ENCODE measurements at regions not wholly inside any gene's neighbourhood (a gene's known extent, or its start where the extent isn't known, plus 50 kb on each side); places are given as distances from the start of the nearest gene placed in this dataset.

GRCh38 chr12:114848666-114849065 lies 164.7 kb upstream of the TBX3 start:
- Histone ChIP-seq H3K9me3 (ENCODE audit: control insufficient read depth in 4 of 4, low read length in 3 of 4) (no peaks in the 10 kb centered on the region), H3K36me3 (ENCODE audit: control insufficient read depth in 4 of 4, insufficient read depth in 3 of 4, low read depth in 1 of 4, low read length in 3 of 4) (no peaks in the 10 kb centered on the region), H3K27ac (ENCODE audit: low read depth in 1 of 2, low read length in 2 of 2) (no peak overlapping the region), H3K9ac (ENCODE audit: low read depth in 1 of 2, low read length in 2 of 2) (no peak overlapping the region), H3K4me1 (ENCODE audit: control insufficient read depth in 4 of 4, insufficient read depth in 4 of 4, low read length in 3 of 4) (no peaks in the 10 kb centered on the region), H3K4me3 (ENCODE audit: low read depth in 1 of 3, low read length in 3 of 3) (no peak overlapping the region), H3K27me3 (ENCODE audit: control insufficient read depth in 4 of 4, insufficient read depth in 4 of 4, low read length in 3 of 4) (no peaks in the 10 kb centered on the region)
- DNase-seq (ENCODE audit: low spot score): no peak
- TF ChIP-seq EGR1 (IDR thresholded peaks at IDR 0.05; ENCODE audit: low read depth in 2 of 2): no peak
- no peak for TF ChIP-seq SP1 (IDR thresholded peaks at IDR 0.05)
- TF ChIP-seq TAF1 (conservative IDR thresholded peaks at IDR 0.05): no peak
- TF ChIP-seq HNF4G (IDR thresholded peaks at IDR 0.05): no peak
- TF ChIP-seq RAD21 (IDR thresholded peaks at IDR 0.05): no peak
- 91% methylated on average over 2 of the region's 2 CpGs for WGBS

DNA sequence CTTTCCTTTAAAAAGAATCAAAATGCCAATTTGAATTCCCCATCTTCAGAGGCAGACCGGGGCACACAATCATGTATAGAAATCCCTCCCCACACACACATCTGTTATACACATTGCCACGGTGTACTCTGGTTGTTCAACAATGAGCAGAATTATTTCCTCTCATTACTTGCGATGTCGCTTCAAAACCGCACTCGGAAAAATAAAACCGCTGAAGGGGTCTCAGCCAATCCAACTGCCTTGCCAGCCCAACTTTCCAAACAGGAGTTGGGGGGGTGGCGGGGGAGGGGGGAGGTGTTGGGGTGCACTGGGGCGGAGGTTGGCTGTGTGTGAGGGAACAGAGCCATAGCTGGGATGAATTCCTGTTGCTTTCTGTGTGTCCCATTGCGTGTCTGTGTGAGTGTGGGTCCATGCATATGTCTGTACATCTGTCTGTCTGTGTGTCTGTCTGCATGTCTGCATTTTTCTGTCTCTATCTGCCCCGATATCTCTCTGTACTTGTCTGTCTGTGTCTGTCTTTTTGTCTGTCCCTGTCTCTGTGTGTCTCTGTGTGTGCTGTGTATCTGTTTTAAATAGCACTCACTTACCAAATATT lies 163.6 kb upstream of the TBX3 start:
- Histone ChIP-seq H3K9me3 (ENCODE audit: control insufficient read depth in 4 of 4, low read length in 3 of 4) (no peaks in the 10 kb centered on the region), H3K4me3 (ENCODE audit: low read depth in 1 of 3, low read length in 3 of 3) (no peak overlapping the region), H3K27me3 (ENCODE audit: control insufficient read depth in 4 of 4, insufficient read depth in 4 of 4, low read length in 3 of 4) (no peaks in the 10 kb centered on the region), H3K27ac (ENCODE audit: low read depth in 1 of 2, low read length in 2 of 2) (no peak overlapping the region), H3K36me3 (ENCODE audit: control insufficient read depth in 4 of 4, insufficient read depth in 3 of 4, low read depth in 1 of 4, low read length in 3 of 4) (peaks cover 0 to 1% (median 0%) of the 10 kb centered on the region in 4 donors), H3K4me1 (ENCODE audit: control insufficient read depth in 4 of 4, insufficient read depth in 4 of 4, low read length in 3 of 4) (no peaks in the 10 kb centered on the region), H3K9ac (ENCODE audit: low read depth in 1 of 2, low read length in 2 of 2) (no peak overlapping the region)
- no peak for DNase-seq (ENCODE audit: low spot score)
- WGBS: 90% methylated on average over 11 of the region's 11 CpGs
- TF ChIP-seq HNF4A (conservative IDR thresholded peaks at IDR 0.05): no peak
- TF ChIP-seq, protein P1, sequence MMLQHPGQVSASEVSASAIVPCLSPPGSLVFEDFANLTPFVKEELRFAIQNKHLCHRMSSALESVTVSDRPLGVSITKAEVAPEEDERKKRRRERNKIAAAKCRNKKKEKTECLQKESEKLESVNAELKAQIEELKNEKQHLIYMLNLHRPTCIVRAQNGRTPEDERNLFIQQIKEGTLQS (IDR thresholded peaks at IDR 0.05): no peak
- no peak for TF ChIP-seq RAD21 (IDR thresholded peaks at IDR 0.05)
- no peak for TF ChIP-seq EGR1 (IDR thresholded peaks at IDR 0.05; ENCODE audit: low read depth in 2 of 2)
- no peak for TF ChIP-seq JUND (IDR thresholded peaks at IDR 0.05)
- TF ChIP-seq RXRA (IDR thresholded peaks at IDR 0.05): no peak
- TF ChIP-seq SP1 (IDR thresholded peaks at IDR 0.05): no peak
- TF ChIP-seq CTCF (IDR thresholded peaks at IDR 0.05; ENCODE audit: low read depth, low read length, missing input control): no peak
- TF ChIP-seq HNF4G (IDR thresholded peaks at IDR 0.05): no peak
- no peak for TF ChIP-seq YY1 (IDR thresholded peaks at IDR 0.05)
- no peak for TF ChIP-seq MAX (IDR thresholded peaks at IDR 0.05)
- no peak for TF ChIP-seq FOXA2 (IDR thresholded peaks at IDR 0.05)

DNA sequence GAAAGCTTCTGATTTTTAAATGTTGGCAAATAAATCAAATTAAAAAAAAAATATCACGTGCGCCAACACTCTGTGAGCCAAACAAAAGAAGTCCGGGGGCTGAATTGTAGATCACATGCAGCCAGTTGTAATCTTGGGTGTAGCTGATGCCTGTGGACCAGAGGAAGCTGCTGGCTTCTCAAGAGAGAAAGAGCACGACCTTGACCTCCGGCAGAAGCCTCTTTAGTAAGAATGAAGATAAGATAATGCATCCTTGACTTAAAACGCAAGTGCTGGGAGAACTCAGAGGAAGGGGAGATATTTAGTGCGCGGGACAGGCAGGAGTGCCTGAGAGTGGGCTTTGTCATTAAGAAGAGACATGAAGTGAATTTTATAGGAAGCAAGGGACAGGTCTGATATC lies 162.8 kb upstream of the TBX3 start:
- no peak overlapping the region for H3K27ac ChIP-seq (ENCODE audit: low read depth in 1 of 2, low read length in 2 of 2)
- no peaks in the 10 kb centered on the region for H3K27me3 ChIP-seq (ENCODE audit: control insufficient read depth in 4 of 4, insufficient read depth in 4 of 4, low read length in 3 of 4)
- no peak for TF ChIP-seq EGR1 (IDR thresholded peaks at IDR 0.05; ENCODE audit: low read depth in 2 of 2)
- no peak for TF ChIP-seq TAF1 (conservative IDR thresholded peaks at IDR 0.05)
- TF ChIP-seq RAD21 (IDR thresholded peaks at IDR 0.05): no peak
- TF ChIP-seq, protein P2, sequence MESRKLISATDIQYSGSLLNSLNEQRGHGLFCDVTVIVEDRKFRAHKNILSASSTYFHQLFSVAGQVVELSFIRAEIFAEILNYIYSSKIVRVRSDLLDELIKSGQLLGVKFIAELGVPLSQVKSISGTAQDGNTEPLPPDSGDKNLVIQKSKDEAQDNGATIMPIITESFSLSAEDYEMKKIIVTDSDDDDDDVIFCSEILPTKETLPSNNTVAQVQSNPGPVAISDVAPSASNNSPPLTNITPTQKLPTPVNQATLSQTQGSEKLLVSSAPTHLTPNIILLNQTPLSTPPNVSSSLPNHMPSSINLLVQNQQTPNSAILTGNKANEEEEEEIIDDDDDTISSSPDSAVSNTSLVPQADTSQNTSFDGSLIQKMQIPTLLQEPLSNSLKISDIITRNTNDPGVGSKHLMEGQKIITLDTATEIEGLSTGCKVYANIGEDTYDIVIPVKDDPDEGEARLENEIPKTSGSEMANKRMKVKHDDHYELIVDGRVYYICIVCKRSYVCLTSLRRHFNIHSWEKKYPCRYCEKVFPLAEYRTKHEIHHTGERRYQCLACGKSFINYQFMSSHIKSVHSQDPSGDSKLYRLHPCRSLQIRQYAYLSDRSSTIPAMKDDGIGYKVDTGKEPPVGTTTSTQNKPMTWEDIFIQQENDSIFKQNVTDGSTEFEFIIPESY (IDR thresholded peaks at IDR 0.05): no peak
- TF ChIP-seq HNF4A (conservative IDR thresholded peaks at IDR 0.05): no peak
- no peak for TF ChIP-seq CTCF (IDR thresholded peaks at IDR 0.05; ENCODE audit: low read depth, low read length, missing input control)
- no peak for TF ChIP-seq REST (IDR thresholded peaks at IDR 0.05)
- TF ChIP-seq RXRA (IDR thresholded peaks at IDR 0.05): no peak
- no peak for TF ChIP-seq MAX (IDR thresholded peaks at IDR 0.05)
- TF ChIP-seq YY1 (IDR thresholded peaks at IDR 0.05): no peak
- TF ChIP-seq FOXA2 (IDR thresholded peaks at IDR 0.05): no peak
- TF ChIP-seq, protein P1 (IDR thresholded peaks at IDR 0.05): no peak

More for the DNA sequence above, 162.8 kb upstream of the TBX3 start:
- Histone ChIP-seq H3K4me1 (ENCODE audit: control insufficient read depth in 4 of 4, insufficient read depth in 4 of 4, low read length in 3 of 4) (no peaks in the 10 kb centered on the region), H3K9me3 (ENCODE audit: control insufficient read depth in 4 of 4, low read length in 3 of 4) (no peaks in the 10 kb centered on the region), H3K4me3 (ENCODE audit: low read depth in 1 of 3, low read length in 3 of 3) (no peak overlapping the region), H3K36me3 (ENCODE audit: control insufficient read depth in 4 of 4, insufficient read depth in 3 of 4, low read depth in 1 of 4, low read length in 3 of 4) (peaks cover 0 to 1% (median 0%) of the 10 kb centered on the region in 4 donors), H3K9ac (ENCODE audit: low read depth in 1 of 2, low read length in 2 of 2) (no peak overlapping the region)
- WGBS: 84% methylated on average over 8 of the region's 8 CpGs
- no peak for DNase-seq (ENCODE audit: low spot score)

Measured in liver (tissue), 8 donors.